ENCODE measurements at regions not wholly inside any gene's neighbourhood (a gene's known extent, or its start where the extent isn't known, plus 50 kb on each side); places are given as distances from the start of the nearest gene placed in this dataset.

DNA sequence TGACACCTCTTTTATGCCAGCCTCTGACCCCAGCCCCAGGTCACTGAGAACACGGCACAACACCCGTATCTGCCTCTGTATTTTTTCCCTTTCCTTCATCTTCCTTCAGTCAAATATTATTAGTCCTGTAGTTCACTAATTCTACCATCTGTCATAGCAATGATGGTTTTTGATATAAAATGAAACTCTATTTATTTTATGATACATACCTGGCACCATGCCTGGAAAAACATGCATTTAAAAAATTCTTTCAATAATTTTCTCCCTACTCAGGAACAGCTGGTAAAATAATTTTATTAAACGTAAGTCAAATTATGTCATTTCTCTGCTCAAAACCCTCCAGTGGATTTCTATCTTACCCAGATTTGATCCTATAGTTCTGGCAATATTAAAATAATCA, 224.7 kb downstream of the CDH7 start:
- TF ChIP-seq, protein P1, sequence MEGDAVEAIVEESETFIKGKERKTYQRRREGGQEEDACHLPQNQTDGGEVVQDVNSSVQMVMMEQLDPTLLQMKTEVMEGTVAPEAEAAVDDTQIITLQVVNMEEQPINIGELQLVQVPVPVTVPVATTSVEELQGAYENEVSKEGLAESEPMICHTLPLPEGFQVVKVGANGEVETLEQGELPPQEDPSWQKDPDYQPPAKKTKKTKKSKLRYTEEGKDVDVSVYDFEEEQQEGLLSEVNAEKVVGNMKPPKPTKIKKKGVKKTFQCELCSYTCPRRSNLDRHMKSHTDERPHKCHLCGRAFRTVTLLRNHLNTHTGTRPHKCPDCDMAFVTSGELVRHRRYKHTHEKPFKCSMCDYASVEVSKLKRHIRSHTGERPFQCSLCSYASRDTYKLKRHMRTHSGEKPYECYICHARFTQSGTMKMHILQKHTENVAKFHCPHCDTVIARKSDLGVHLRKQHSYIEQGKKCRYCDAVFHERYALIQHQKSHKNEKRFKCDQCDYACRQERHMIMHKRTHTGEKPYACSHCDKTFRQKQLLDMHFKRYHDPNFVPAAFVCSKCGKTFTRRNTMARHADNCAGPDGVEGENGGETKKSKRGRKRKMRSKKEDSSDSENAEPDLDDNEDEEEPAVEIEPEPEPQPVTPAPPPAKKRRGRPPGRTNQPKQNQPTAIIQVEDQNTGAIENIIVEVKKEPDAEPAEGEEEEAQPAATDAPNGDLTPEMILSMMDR (conservative IDR thresholded peaks at IDR 0.05) = no peak
- TF ChIP-seq EZH2 (IDR thresholded peaks at IDR 0.05; ENCODE audit: low read depth) = no peak

Data from PC-9 (cell line).